PC-3 (cell line): ENCODE measurements at regions not wholly inside any gene's neighbourhood (a gene's known extent, or its start where the extent isn't known, plus 50 kb on each side); places are given as distances from the start of the nearest gene placed in this dataset.

Experiments
- CTCF ChIP-seq: fragments of 300-600 bp; sonication (generic); conservative IDR thresholded peaks from 2 replicates; pipeline ENCODE4 v1.5.1; 2017; ENCODE audit warnings: antibody characterized with exemption, low read depth, mild to moderate bottlenecking, low read length
- EZH2 ChIP-seq: fragments of 300-600 bp; sonication (generic); IDR thresholded peaks from one replicate; pipeline ENCODE4 v1.6.1; 2017; ENCODE audit warnings: antibody characterized with exemption, mild to moderate bottlenecking, low read length; ENCODE audit not compliant: unreplicated experiment

GRCh38 chr2:236674238-236674637, 104.6 kb downstream of the ACKR3 start:
- TF ChIP-seq CTCF = no peak
- TF ChIP-seq EZH2 = no peak
